Esophagus muscularis mucosa (tissue), 4 donors: ENCODE measurements at regions not wholly inside any gene's neighbourhood (a gene's known extent, or its start where the extent isn't known, plus 50 kb on each side); places are given as distances from the start of the nearest gene placed in this dataset.
"Not testable (repeated sequence)": the region's sequence is repeated elsewhere in the genome, so short reads cannot be mapped to it uniquely, and the experiment has no call there.

Experiments used
- DNase-seq: peaks from one replicate; pipeline ENCODE4 v3.0.0-alpha.2; 2017; ENCODE audit errors: extremely low spot score
- H3K27ac ChIP-seq, 4 donors: fragments of 200-600 bp; sonication (generic); replicated peaks in 1 of 4; 1 replicate in 3 of 4; 2 replicates in 1 of 4; pipeline ENCODE4 v1.5.1; 2016 to 2019; ENCODE audit warnings: mild to moderate bottlenecking in 1 of 4
- H3K27me3 ChIP-seq, 4 donors: fragments of 200-600 bp; sonication (generic); one replicate each; pipeline versions ENCODE4 v1.5.1 to v1.6.0; 2016 to 2019
- H3K36me3 ChIP-seq, 4 donors: fragments of 200-600 bp; sonication (generic); one replicate each; pipeline ENCODE4 v1.5.1; 2016 to 2019
- H3K4me1 ChIP-seq, 4 donors: fragments of 200-600 bp; sonication (generic); one replicate each; pipeline ENCODE4 v1.5.1; 2016 to 2019
- H3K4me3 ChIP-seq, 4 donors: fragments of 200-600 bp; sonication (generic); 1 replicate in 2 of 4; 2 replicates in 2 of 4; pipeline ENCODE4 v1.5.1; 2016 to 2019; ENCODE audit warnings: mild to moderate bottlenecking in 4 of 4, moderate library complexity in 1 of 4
- H3K9me3 ChIP-seq, 4 donors: fragments of 200-600 bp; sonication (generic); 1 replicate in 3 of 4; 2 replicates in 1 of 4; pipeline ENCODE4 v1.5.1; 2016 to 2019
- EP300 ChIP-seq: sonication (generic); formaldehyde crosslinking; IDR thresholded peaks from one replicate; pipeline ENCODE4 v1.6.1; 2017; ENCODE audit warnings: antibody characterized with exemption
- POLR2A ChIP-seq: fragments of 450-650 bp; IDR thresholded peaks from one replicate; pipeline ENCODE4 v1.6.1; 2017; ENCODE audit warnings: antibody characterized with exemption, moderate library complexity, mild to moderate bottlenecking, low read depth
- POLR2AphosphoS5 ChIP-seq, 2 donors: sonication (generic); formaldehyde crosslinking; IDR thresholded peaks; one replicate each; pipeline ENCODE4 v1.6.1; 2017; ENCODE audit warnings: antibody characterized with exemption in 2 of 2
- WGBS: methylation state at CpG from one replicate; pipeline ENCODE4 v1.1.5; 2018; 5-methylcytosine and 5-hydroxymethylcytosine counted together
- intact Hi-C: fragments of 100-400 bp; cut with DNase I; formaldehyde crosslinking; loops from one replicate; pipeline ENCODE4 v1.15.1; 2023
- TF ChIP-seq, protein P1 (sequence below), 3 experiments: fragments of 200-600 bp in 2 of 3; fragments of 450-650 bp in 1 of 3; sonication (generic) in 2 of 3; IDR thresholded peaks; one replicate each; pipeline ENCODE4 v1.5.1; 2017 to 2019; ENCODE audit warnings: antibody characterized with exemption in 3 of 3, mild to moderate bottlenecking in 2 of 3, moderate library complexity in 1 of 3

DNA sequence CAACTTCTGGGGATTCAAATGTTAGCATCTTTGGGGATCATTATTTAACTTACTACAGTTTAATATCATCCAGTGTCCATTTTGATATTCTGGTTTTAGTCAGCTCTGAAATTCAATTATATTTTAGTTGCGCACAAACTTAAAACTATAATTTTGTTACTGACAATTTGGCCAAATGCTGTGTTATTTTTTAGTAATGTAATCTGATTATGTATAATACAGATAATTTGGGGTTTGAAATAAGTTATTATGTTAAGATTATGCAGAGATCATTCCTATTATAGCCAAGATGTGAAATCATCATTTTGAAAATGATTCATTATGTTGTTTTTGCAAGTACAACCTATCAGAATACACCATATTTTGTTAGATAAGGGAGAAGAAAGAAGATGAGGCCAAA is 706.1 kb downstream of the ROBO2 start:
- TF ChIP-seq POLR2AphosphoS5 (IDR thresholded peaks at IDR 0.05): no peak
- TF ChIP-seq EP300: no peak
- TF ChIP-seq, protein P1, sequence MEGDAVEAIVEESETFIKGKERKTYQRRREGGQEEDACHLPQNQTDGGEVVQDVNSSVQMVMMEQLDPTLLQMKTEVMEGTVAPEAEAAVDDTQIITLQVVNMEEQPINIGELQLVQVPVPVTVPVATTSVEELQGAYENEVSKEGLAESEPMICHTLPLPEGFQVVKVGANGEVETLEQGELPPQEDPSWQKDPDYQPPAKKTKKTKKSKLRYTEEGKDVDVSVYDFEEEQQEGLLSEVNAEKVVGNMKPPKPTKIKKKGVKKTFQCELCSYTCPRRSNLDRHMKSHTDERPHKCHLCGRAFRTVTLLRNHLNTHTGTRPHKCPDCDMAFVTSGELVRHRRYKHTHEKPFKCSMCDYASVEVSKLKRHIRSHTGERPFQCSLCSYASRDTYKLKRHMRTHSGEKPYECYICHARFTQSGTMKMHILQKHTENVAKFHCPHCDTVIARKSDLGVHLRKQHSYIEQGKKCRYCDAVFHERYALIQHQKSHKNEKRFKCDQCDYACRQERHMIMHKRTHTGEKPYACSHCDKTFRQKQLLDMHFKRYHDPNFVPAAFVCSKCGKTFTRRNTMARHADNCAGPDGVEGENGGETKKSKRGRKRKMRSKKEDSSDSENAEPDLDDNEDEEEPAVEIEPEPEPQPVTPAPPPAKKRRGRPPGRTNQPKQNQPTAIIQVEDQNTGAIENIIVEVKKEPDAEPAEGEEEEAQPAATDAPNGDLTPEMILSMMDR (IDR thresholded peaks at IDR 0.05): no peak
- TF ChIP-seq POLR2A: no peak
- Histone ChIP-seq H3K4me3 (no peak overlapping the region), H3K27ac (no peak overlapping the region), H3K36me3 (no peaks in the 10 kb centered on the region), H3K9me3 (no peaks in the 10 kb centered on the region), H3K4me1 (no peaks in the 10 kb centered on the region), H3K27me3 (no peaks in the 10 kb centered on the region)
- DNase-seq: no peak
- intact Hi-C loops: no loop called here
- WGBS: 94% methylated on average over 1 of the region's 1 CpG

DNA sequence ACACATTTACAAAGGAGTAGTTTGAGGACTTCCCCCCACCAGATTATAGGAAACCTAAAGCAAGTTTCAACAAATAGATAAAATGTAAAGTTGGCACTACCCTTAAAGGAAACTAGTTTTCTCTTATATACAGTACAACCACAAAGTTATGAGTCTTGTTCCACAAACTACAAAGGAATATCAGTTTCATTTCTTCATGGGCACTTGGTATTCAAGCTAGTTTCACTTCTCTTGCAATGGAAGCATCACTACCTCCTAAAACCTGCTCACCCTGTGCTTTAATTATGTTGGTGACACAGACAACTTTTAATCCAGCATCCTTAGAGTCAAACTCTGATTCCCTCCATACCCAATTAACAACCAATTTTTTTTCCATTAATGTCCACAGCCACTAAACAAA is 707.0 kb downstream of the ROBO2 start:
- DNase-seq: no peak
- H3K27me3 ChIP-seq: no peaks in the 10 kb centered on the region
- no peaks in the 10 kb centered on the region for H3K36me3 ChIP-seq
- H3K4me1 ChIP-seq: no peaks in the 10 kb centered on the region
- no peak overlapping the region for H3K4me3 ChIP-seq
- intact Hi-C loops: no loop called here
- TF ChIP-seq, protein P1 (IDR thresholded peaks at IDR 0.05): no peak
- TF ChIP-seq EP300 (no peak), POLR2A (no peak), POLR2AphosphoS5 (IDR thresholded peaks at IDR 0.05) (no peak)
- H3K9me3 ChIP-seq: no peaks in the 10 kb centered on the region
- H3K27ac ChIP-seq: no peak overlapping the region

DNA sequence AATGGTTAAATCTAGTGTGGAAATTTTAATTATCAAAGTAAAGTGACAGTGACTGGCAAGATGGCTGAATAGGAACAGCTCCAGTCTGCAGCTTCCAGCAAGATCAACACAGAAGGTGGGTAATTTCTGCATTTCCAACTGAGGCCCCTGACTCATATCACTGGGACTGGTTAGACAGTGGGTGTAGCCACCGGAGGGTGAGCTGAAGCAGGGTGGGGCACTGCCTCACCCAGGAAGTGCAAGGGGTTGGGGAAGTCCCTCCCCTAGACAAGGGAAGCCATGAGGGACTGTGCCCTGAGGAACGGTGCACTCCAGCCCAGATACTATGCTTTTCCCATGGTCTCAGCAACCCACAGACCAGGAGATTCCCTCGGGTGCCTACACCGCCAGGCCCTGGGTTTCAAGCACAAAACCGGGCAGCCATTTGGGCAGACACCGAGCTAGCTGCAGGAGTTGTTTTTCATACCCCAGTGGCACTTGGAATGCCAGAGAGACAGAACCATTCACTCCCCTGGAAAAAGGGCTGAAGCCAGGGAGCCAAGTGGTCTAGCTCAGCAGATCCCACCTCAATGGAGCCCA is 716.6 kb downstream of the ROBO2 start:
- H3K27ac ChIP-seq, H3K36me3 ChIP-seq, H3K4me1 ChIP-seq, DNase-seq, intact Hi-C loops, H3K4me3 ChIP-seq, H3K27me3 ChIP-seq: not testable (repeated sequence)
- 93% methylated on average over 6 of the region's 6 CpGs for WGBS
- peaks cover 0 to 16% (median 10%) of the 10 kb centered on the region in 4 donors for H3K9me3 ChIP-seq

DNA sequence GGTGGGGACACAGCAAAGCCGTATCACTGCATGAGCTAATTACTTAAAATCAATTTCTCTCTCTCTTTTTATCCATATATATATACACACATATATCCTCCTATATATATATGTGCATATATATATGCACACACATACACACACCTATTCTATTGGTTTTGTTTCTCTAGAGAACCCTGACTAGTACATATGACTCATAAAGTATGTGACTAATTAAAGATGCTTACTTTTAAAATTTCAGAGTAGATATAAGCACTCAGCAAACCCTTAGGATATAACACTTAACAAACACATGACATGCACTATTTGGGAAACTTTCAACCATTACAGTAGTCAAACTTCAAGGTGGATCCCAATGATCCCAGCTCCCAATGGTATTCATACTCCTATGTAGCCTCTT is 732.6 kb downstream of the ROBO2 start:
- Histone ChIP-seq H3K36me3 (no peaks in the 10 kb centered on the region), H3K27ac (no peak overlapping the region), H3K4me1 (no peaks in the 10 kb centered on the region), H3K4me3 (no peak overlapping the region), H3K9me3 (peaks cover 0 to 5% (median 0%) of the 10 kb centered on the region in 4 donors), H3K27me3 (no peaks in the 10 kb centered on the region)
- DNase-seq: no peak
- intact Hi-C loops: no loop called here
- TF ChIP-seq, protein P1 (IDR thresholded peaks at IDR 0.05): no peak
- no peak for TF ChIP-seq POLR2A
- TF ChIP-seq EP300: no peak
- TF ChIP-seq POLR2AphosphoS5 (IDR thresholded peaks at IDR 0.05): no peak
- 85% methylated on average over 1 of the region's 1 CpG for WGBS

DNA sequence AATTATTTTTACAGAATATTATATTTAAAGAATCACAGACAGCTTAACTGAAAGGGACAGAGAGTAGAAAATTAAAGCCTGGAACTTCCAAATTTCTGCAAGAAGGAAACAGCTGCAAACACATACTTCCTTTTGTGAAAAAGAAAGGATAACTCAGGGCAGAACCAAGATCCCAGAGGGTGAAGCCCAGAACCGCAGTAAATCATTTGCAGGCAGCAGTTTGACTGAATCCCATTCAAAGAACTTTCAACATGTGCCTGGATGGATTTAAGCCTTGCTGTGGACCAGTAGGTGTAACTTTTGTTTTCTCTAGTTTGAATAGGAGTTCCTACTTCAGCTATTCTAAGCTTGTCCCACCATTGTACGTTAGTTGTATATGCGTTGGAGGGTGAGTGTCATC is 733.2 kb downstream of the ROBO2 start:
- Histone ChIP-seq H3K27ac (no peak overlapping the region), H3K9me3 (peaks cover 0 to 5% (median 0%) of the 10 kb centered on the region in 4 donors), H3K27me3 (no peaks in the 10 kb centered on the region), H3K36me3 (no peaks in the 10 kb centered on the region), H3K4me1 (no peaks in the 10 kb centered on the region), H3K4me3 (no peak overlapping the region)
- intact Hi-C loops: no loop called here
- DNase-seq: no peak
- no peak for TF ChIP-seq POLR2AphosphoS5 (IDR thresholded peaks at IDR 0.05)
- TF ChIP-seq EP300: no peak
- TF ChIP-seq POLR2A: no peak
- TF ChIP-seq, protein P1 (IDR thresholded peaks at IDR 0.05): no peak
- WGBS: 90% methylated on average over 3 of the region's 3 CpGs
